Breast epithelium (tissue), 3 donors: ENCODE measurements at regions not wholly inside any gene's neighbourhood (a gene's known extent, or its start where the extent isn't known, plus 50 kb on each side); places are given as distances from the start of the nearest gene placed in this dataset.

ENCODE experiments used
- CTCF ChIP-seq, 3 donors: fragments of 450-650 bp; IDR thresholded peaks; one replicate each; pipeline ENCODE4 v1.5.1; 2016 to 2017; ENCODE audit warnings: antibody characterized with exemption in 3 of 3, mild to moderate bottlenecking in 3 of 3, moderate library complexity in 3 of 3
- POLR2A ChIP-seq: fragments of 450-650 bp; IDR thresholded peaks from one replicate; pipeline ENCODE4 v1.6.1; 2016; ENCODE audit warnings: antibody characterized with exemption, mild to moderate bottlenecking, moderate library complexity

- TF ChIP-seq CTCF (IDR thresholded peaks at IDR 0.05) (no peak), POLR2A (no peak)
Observed at GRCh38 chr11:70543611-70544010, 145.3 kb downstream of the CTTN start.
